ENCODE measurements at regions not wholly inside any gene's neighbourhood (a gene's known extent, or its start where the extent isn't known, plus 50 kb on each side); places are given as distances from the start of the nearest gene placed in this dataset.
"Not testable (repeated sequence)": the region's sequence is repeated elsewhere in the genome, so short reads cannot be mapped to it uniquely, and the experiment has no call there.

DNA sequence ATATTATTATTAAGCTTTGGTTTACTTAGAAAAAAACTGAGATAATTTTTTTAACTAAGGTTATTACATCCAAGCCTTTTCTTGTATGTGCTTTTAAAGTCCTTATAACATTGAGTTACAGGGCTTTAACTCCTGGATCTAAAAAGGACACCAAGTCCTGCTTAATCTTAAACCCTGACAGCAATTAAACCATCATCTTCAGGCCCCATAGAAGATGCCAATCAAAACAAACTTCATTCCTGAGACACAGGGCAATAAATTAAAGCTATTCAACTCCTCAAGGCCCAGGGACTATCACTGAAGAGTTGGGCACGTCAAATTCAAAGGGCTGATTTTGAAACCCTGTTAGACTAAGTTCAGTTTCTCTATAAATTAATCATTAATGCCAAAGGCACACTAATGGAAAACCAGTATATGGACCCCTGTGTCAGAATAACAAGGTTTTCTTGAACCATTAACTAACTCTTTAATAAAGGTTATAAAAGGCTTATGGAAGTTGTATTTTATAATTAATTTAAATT is 1152.6 kb downstream of the NSUN3 start:
- DNase-seq (ENCODE audit: low read depth in 1 of 2, low spot score in 1 of 2), result no peak
- no peak for TF ChIP-seq JUND (IDR thresholded peaks at IDR 0.05; ENCODE audit: low read depth)
- in situ Hi-C loops (cut with HindIII; ENCODE audit: low pct_unique_long_range_greater_than_20kb, low sequenced_read_pairs), result no loop called here

DNA sequence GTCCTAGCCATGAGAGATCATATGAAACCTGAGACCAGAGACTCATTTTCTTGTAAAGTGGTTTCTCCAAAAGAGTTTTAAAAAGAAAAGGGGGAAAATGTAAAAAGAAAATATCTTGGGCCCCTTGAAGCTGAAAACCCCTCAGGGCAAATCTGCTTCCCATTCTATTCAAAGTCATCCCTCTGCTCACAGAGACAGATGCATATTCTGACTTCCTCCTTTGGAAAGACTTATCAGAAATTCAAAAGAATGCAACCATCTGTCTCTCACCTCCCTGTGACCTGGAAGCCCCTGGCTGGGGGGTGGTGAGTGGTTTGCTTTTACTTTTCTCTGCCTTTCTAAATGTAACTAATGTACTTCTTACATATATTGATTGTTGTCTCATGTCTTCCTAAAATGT is 1154.8 kb downstream of the NSUN3 start:
- in situ Hi-C loops (cut with HindIII; ENCODE audit: low pct_unique_long_range_greater_than_20kb, low sequenced_read_pairs), result no loop called here
- DNase-seq (ENCODE audit: low read depth in 1 of 2, low spot score in 1 of 2), result no peak
- no peak for TF ChIP-seq JUND (IDR thresholded peaks at IDR 0.05; ENCODE audit: low read depth)

DNA sequence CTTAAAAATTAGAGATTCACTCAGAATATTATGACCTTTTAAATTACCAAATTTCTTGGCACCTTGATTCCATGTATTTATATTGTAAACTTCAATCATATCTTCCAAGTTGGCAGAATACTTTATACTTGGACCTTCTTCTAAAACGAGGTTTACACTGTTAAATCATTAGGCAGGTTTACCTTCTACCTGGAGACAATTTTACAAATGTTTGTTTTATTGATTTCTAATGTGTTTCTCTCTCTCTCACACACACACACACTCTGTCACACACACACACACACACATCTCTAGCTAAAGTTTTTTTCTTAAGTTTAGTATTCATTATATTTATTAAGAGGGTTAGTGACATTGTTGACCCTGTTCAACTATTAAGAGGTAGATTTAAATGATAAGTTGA is 1155.6 kb downstream of the NSUN3 start:
- DNase-seq (ENCODE audit: low read depth in 1 of 2, low spot score in 1 of 2), result no peak
- in situ Hi-C loops (cut with HindIII; ENCODE audit: low pct_unique_long_range_greater_than_20kb, low sequenced_read_pairs), result no loop called here
- TF ChIP-seq JUND (IDR thresholded peaks at IDR 0.05; ENCODE audit: low read depth), result no peak

DNA sequence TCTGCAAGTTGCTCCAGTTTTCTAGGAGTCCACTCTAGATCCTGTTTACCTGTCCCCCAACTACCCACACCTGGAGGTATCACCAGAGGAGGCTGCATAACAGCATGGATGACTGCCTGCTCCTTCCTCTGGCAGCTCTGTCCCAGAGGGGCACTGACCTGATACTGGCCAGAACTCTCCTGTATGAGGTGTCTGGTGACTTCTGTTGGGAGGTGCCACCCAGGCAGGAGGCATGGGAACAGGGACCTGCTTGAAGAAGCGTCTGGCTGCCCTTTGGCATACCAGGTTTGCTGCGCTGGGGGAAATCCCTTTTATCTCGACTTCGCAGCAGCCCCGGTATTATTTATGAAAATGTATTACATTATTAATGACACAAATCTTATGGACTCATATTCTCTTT is 1163.6 kb downstream of the NSUN3 start:
- DNase-seq (ENCODE audit: low read depth in 1 of 2, low spot score in 1 of 2), result no peak
- in situ Hi-C loops (cut with HindIII; ENCODE audit: low pct_unique_long_range_greater_than_20kb, low sequenced_read_pairs), result no loop called here
- no peak for TF ChIP-seq JUND (IDR thresholded peaks at IDR 0.05; ENCODE audit: low read depth)

DNA sequence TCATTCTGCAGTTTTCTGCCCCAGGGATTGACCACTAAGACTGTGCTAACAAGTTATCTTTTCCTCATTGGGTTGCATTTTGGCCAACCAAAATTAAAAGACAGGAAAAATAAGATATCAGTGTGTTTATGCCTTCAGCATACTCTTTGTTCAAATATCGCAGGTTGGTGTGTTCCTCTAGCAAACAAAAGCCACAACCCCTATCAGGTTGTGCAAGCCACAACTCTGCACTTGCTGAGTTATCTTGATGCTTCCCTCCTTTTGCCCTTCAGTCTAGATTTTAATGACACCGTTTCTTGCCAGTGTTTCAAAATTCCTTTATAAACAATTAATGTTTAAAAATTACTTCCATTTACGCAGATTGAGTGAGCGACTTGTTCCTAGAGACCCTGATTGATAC is 1164.2 kb downstream of the NSUN3 start:
- no peak for TF ChIP-seq JUND (IDR thresholded peaks at IDR 0.05; ENCODE audit: low read depth)
- in situ Hi-C loops (cut with HindIII; ENCODE audit: low pct_unique_long_range_greater_than_20kb, low sequenced_read_pairs), result no loop called here

DNA sequence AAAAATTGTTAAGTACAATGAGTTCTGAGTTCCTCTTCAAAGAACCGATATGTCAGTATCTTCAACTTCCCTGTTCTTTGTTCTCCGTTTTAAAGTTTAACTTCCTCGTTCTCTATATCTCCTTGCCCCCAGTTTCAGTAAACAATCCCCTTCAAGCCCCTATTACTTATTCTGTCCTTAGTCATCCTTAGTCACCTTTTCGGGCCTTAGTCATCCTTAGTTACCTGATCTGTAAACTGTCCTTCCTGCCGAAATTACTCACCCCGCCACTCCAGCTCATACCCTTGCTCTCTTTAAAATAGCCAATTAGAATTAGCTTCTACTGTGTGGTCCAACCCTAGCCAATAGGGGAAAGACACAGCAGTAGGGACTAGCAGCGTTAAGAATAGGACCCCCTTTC is 1165.6 kb downstream of the NSUN3 start:
- TF ChIP-seq JUND (IDR thresholded peaks at IDR 0.05; ENCODE audit: low read depth), result no peak
- no peak for DNase-seq (ENCODE audit: low read depth in 1 of 2, low spot score in 1 of 2)

More for the DNA sequence above, 1164.2 kb downstream of the NSUN3 start:
- no peak for DNase-seq (ENCODE audit: low read depth in 1 of 2, low spot score in 1 of 2)

DNA sequence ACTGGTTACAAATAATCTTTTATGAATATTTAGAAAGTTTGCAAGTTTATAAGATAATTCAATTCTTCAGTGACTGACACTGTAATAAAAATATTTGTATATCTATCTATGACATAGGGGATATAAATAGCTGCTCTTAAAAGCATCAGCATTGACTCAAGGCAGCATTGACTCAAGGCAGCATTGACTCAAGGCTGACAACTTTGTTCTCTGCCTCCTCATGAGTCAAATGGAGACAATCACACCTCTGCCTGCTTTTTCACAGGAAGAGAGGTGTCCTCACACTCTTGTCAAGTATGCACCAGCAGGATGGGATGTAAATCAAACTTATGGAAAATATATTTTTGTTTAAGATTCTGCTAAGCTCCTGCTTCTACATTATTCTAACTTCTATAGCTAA is 1173.1 kb downstream of the NSUN3 start:
- in situ Hi-C loops (cut with HindIII; ENCODE audit: low pct_unique_long_range_greater_than_20kb, low sequenced_read_pairs), result no loop called here
- no peak for DNase-seq (ENCODE audit: low read depth in 1 of 2, low spot score in 1 of 2)
- TF ChIP-seq JUND (IDR thresholded peaks at IDR 0.05; ENCODE audit: low read depth), result no peak

More for the DNA sequence above, 1165.6 kb downstream of the NSUN3 start:
- in situ Hi-C loops (cut with HindIII; ENCODE audit: low pct_unique_long_range_greater_than_20kb, low sequenced_read_pairs), result no loop called here

DNA sequence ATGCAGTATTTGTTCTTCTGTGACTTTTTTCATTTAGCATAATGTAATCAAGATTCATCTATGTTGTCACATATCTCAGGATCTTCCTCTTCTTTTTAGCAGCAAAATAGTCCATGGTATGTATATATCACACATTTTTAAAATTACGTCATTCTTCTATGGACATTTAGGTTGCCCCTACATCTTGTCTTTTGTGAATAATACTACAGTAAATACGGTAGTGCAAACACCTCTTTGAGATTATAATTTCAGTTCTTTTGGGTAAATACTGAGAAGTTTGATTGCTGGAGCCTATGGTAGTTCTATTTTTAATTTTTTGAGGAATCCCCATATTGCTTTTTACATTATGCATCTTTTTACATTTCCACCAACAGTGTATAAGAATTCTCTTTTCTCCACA is 1174.9 kb downstream of the NSUN3 start:
- in situ Hi-C loops (cut with HindIII; ENCODE audit: low pct_unique_long_range_greater_than_20kb, low sequenced_read_pairs), result no loop called here
- no peak for TF ChIP-seq JUND (IDR thresholded peaks at IDR 0.05; ENCODE audit: low read depth)
- DNase-seq (ENCODE audit: low read depth in 1 of 2, low spot score in 1 of 2), result no peak

DNA sequence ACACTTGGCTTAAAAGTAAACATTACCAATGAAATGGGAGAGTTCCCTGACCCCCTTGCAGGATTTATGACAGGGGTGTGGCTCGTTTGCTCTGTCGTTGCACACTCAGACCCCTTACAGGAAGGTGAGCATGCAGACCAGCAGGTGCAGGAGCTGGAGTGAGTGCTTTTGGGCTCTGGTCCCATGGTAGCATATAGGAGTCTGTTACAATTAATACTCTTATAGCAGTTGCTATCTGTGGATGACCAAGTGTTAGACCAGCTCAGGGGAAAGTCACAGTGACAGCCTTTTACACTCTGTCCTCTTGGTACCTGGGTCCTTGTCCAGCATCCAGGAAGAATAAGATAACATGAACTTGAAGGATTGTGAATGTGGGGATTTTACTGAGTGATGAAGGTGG is 1177.5 kb downstream of the NSUN3 start:
- in situ Hi-C loops (cut with HindIII; ENCODE audit: low pct_unique_long_range_greater_than_20kb, low sequenced_read_pairs), result no loop called here
- TF ChIP-seq JUND (IDR thresholded peaks at IDR 0.05; ENCODE audit: low read depth), result no peak

DNA sequence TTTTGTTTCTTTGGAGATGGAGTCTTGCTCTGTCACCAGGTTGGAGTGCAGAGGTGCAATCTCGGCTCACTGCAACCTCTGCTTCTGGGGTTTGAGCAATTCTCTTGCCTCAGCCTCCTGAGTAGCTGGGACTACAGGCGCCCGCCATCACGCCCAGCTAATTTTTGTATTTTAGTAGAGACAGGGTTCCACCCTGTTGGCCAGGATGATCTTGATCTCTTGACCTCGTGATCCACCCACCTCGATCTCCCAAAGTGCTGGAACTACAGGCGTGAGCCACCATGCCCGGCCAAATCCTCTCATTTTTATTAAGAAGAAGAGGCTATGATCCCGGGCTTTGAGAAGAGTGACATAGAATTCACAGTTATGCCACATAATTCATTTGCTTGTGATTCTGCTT is 1178.4 kb downstream of the NSUN3 start:
- in situ Hi-C loops (cut with HindIII; ENCODE audit: low pct_unique_long_range_greater_than_20kb, low sequenced_read_pairs); DNase-seq (ENCODE audit: low read depth in 1 of 2, low spot score in 1 of 2): not testable (repeated sequence)

More for the DNA sequence above, 1177.5 kb downstream of the NSUN3 start:
- no peak for DNase-seq (ENCODE audit: low read depth in 1 of 2, low spot score in 1 of 2)

DNA sequence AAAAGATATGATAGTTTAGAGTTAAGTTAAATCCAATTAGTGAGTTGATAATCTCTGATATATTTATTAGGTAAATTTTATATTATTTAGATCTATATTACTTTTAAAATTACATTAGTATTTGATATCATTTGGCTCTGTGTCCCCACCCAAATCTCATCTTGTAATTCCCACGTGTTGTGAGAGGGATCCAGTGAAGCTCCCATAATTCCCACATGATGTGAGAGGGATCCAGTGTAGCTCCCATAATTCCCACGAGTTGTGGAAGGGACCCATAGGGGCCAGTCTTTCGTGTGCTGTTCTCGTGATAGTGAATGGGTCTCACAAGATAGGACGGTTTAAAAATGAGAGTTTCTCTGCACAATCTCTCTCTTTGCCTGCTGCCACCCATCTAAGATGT is 1183.6 kb downstream of the NSUN3 start:
- no peak for DNase-seq (ENCODE audit: low read depth in 1 of 2, low spot score in 1 of 2)
- no peak for TF ChIP-seq JUND (IDR thresholded peaks at IDR 0.05; ENCODE audit: low read depth)
- in situ Hi-C loops (cut with HindIII; ENCODE audit: low pct_unique_long_range_greater_than_20kb, low sequenced_read_pairs), result no loop called here

DNA sequence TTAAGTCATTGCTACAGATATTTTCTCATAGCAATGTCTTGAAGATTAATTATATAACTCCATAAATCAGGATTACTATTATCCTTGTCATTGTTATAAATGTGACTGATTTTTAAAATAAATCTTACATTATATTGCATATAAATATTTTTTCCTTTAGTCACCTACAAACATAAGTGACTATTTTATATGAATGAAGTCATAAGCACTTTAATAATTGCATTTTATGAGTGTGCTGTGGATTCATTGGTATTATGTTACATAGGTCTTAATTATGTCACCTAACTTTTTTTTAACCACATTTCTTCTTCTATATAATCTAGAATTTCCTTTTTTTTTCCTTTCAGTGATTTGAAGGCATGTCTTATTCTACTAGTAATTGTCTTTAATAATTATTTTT is 1191.2 kb downstream of the NSUN3 start:
- no peak for DNase-seq (ENCODE audit: low read depth in 1 of 2, low spot score in 1 of 2)
- in situ Hi-C loops (cut with HindIII; ENCODE audit: low pct_unique_long_range_greater_than_20kb, low sequenced_read_pairs), result no loop called here

DNA sequence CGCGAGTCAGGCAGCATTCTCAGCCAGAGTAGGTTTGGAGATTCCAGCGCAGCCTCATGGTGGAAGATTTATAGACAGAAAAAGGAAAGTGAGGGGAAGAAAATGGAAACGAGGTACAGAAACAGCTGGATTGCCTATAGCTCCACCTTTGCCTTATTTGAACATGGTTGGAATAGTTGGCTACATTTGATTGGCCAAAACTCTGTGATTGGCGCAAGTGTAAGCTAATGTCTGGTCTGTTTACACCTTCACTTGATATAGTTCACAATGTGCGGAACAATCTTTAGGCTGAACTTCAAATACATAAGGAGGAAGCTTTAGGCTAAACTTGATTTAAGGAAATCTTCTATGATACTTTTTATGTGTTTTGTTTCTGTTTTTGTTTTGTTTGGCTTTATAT is 1191.9 kb downstream of the NSUN3 start:
- no peak for TF ChIP-seq JUND (IDR thresholded peaks at IDR 0.05; ENCODE audit: low read depth)
- peak in 1 of 2 experiments; percentile 16 for DNase-seq (ENCODE audit: low read depth in 1 of 2, low spot score in 1 of 2)
- in situ Hi-C loops (cut with HindIII; ENCODE audit: low pct_unique_long_range_greater_than_20kb, low sequenced_read_pairs), result no loop called here

More for the DNA sequence above, 1191.2 kb downstream of the NSUN3 start:
- TF ChIP-seq JUND (IDR thresholded peaks at IDR 0.05; ENCODE audit: low read depth), result no peak

DNA sequence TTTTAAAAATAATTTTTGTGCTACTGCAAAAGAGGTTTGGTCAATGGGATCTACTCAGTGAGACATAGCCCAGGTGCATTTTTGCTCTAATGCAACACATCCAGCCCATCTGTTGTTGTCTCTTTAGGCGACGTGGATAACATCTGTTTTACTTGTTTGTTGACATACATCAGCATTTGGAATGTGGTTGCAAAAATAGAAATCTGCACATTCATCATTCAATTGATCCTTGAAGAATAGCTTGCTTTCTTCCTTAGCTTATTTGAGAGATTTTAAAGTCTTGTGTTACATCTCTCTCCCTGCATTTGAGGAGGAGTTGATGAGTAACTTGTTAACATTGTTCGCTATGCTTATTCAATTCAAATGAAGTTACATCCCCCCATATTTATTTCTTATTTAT is 1202.3 kb downstream of the NSUN3 start:
- peak in 1 of 2 experiments; percentile 30 for DNase-seq (ENCODE audit: low read depth in 1 of 2, low spot score in 1 of 2)
- in situ Hi-C loops (cut with HindIII; ENCODE audit: low pct_unique_long_range_greater_than_20kb, low sequenced_read_pairs), result no loop called here
- no peak for TF ChIP-seq JUND (IDR thresholded peaks at IDR 0.05; ENCODE audit: low read depth)

All from T47D (cell line).